H1 (cell line): ENCODE measurements at regions not wholly inside any gene's neighbourhood (a gene's known extent, or its start where the extent isn't known, plus 50 kb on each side); places are given as distances from the start of the nearest gene placed in this dataset.

Experiments used
- BACH1 ChIP-seq: IDR thresholded peaks from 2 replicates; pipeline ENCODE4 v1.6.1; 2012; ENCODE audit warnings: low read length, improper control_type of control experiment
- CBX5 ChIP-seq: fragments of 300-800, 300-1000 bp; sonication (generic); IDR thresholded peaks from 2 replicates; pipeline ENCODE4 v1.7.1; 2016; ENCODE audit warnings: antibody characterized with exemption, low read length, low read depth
- CTBP2 ChIP-seq: IDR thresholded peaks from 2 replicates; pipeline ENCODE4 v1.7.0; 2011; ENCODE audit warnings: borderline replicate concordance, mild to moderate bottlenecking, moderate library complexity, mixed read lengths, low read length; ENCODE audit not compliant: insufficient read depth, insufficient read length
- SAP30 ChIP-seq: fragments of 300-600 bp; sonication (generic); IDR thresholded peaks from 2 replicates; pipeline ENCODE4 v1.7.1; 2012; ENCODE audit warnings: low read length, moderate library complexity, mild to moderate bottlenecking, inconsistent platforms; ENCODE audit not compliant: insufficient read depth, insufficient replicate concordance
- TF ChIP-seq, protein P1 (sequence below): IDR thresholded peaks from 2 replicates; pipeline ENCODE4 v1.6.1; 2012; ENCODE audit warnings: inconsistent platforms

DNA sequence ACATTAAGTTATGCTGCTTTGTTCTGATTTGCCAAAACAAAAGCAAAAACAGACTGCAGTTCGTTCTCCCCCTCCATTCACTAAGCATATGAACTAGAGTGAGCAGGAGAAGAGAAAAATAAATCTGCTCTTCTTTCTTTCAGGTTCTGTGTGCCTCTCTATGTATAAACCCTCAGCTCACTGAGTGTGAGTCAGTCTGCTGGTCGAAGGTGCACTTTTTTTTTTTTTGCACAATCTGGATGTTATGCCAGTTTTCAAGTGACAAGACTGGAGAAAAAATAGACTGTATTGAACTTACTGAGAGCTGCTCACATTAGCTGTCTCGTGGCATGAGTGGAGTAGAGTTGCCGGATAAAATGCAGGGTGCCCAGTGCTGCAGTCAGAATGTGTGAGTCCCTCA, 244.6 kb upstream of the ATP10B start (continued):
- TF ChIP-seq, protein P1, sequence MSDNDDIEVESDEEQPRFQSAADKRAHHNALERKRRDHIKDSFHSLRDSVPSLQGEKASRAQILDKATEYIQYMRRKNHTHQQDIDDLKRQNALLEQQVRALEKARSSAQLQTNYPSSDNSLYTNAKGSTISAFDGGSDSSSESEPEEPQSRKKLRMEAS = no peak
- no peak for TF ChIP-seq SAP30
- TF ChIP-seq CBX5 = no peak
- TF ChIP-seq BACH1 = no peak
- TF ChIP-seq CTBP2 = no peak
